Right lobe of liver (tissue), 4 donors: ENCODE measurements at regions not wholly inside any gene's neighbourhood (a gene's known extent, or its start where the extent isn't known, plus 50 kb on each side); places are given as distances from the start of the nearest gene placed in this dataset.
A peak's percentile ranks its signal among the peaks of the same experiment; 100 is the strongest.

ENCODE experiments used
- POLR2A ChIP-seq: fragments of 450-650 bp; IDR thresholded peaks from one replicate; pipeline ENCODE4 v1.6.1; 2017; ENCODE audit warnings: antibody characterized with exemption, mild to moderate bottlenecking
- TF ChIP-seq, protein P1 (sequence below), 4 donors: fragments of 200-600 bp in 3 of 4; fragments of 450-650 bp in 1 of 4; IDR thresholded peaks; one replicate each; pipeline versions ENCODE4 v1.5.1 to v1.8.0; 2016 to 2022; ENCODE audit warnings: antibody characterized with exemption in 4 of 4, mild to moderate bottlenecking in 2 of 4
- donor health status: DM: no; HTN: no; CAD: no.
- donor health status: DM: no; HTN: no; CAD: no.
- donor health status: DM: no; HTN: yes; CAD: no.

DNA sequence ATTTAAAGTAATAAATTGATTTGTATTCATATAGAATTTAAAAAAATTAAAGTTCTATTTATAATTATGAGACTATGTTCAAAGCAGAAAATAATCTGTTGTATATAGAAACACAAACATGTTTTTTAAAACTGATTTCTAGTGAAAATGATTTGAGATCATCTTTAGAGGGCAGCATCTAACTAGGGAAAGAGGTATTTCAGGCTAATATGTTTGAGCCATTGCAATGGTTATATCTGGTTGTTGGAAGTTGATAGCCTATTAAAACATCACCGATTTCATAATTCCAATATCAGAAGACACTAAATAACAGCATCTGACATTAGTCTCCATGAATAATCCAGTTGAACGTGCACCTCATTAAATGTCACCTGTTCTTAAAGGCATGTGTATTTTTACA, 79.8 kb upstream of the SLITRK6 start:
- TF ChIP-seq, protein P1, sequence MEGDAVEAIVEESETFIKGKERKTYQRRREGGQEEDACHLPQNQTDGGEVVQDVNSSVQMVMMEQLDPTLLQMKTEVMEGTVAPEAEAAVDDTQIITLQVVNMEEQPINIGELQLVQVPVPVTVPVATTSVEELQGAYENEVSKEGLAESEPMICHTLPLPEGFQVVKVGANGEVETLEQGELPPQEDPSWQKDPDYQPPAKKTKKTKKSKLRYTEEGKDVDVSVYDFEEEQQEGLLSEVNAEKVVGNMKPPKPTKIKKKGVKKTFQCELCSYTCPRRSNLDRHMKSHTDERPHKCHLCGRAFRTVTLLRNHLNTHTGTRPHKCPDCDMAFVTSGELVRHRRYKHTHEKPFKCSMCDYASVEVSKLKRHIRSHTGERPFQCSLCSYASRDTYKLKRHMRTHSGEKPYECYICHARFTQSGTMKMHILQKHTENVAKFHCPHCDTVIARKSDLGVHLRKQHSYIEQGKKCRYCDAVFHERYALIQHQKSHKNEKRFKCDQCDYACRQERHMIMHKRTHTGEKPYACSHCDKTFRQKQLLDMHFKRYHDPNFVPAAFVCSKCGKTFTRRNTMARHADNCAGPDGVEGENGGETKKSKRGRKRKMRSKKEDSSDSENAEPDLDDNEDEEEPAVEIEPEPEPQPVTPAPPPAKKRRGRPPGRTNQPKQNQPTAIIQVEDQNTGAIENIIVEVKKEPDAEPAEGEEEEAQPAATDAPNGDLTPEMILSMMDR (IDR thresholded peaks at IDR 0.05), result peak in 2 of 4 donors; percentile 28 to 31
- TF ChIP-seq POLR2A, result no peak
